Mesodermal cell (in vitro differentiated cells): ENCODE measurements at regions not wholly inside any gene's neighbourhood (a gene's known extent, or its start where the extent isn't known, plus 50 kb on each side); places are given as distances from the start of the nearest gene placed in this dataset.

Source experiments
- H3K27ac ChIP-seq: 2 replicates; pipeline ENCODE4 v1.7.0; 2013; ENCODE audit warnings: mild to moderate bottlenecking, low read depth, low read length, moderate library complexity; ENCODE audit not compliant: severe bottlenecking
- H3K36me3 ChIP-seq: 2 replicates; pipeline ENCODE4 v1.7.1; 2013; ENCODE audit warnings: mild to moderate bottlenecking, low read length, moderate library complexity; ENCODE audit not compliant: control insufficient read depth, insufficient read depth
- H3K4me1 ChIP-seq: one replicate; pipeline ENCODE4 v1.7.1; 2013; ENCODE audit warnings: mild to moderate bottlenecking, low read length; ENCODE audit not compliant: insufficient read depth, control insufficient read depth, poor library complexity, severe bottlenecking
- H3K4me3 ChIP-seq: 2 replicates; pipeline ENCODE4 v1.7.0; 2013; ENCODE audit warnings: low read length, control low read depth, mild to moderate bottlenecking; ENCODE audit not compliant: insufficient read depth, poor library complexity, severe bottlenecking; ENCODE audit errors: extremely low read depth
- H3K9me3 ChIP-seq: 2 replicates; pipeline ENCODE4 v1.7.1; 2013; ENCODE audit warnings: mild to moderate bottlenecking, low read length, moderate library complexity; ENCODE audit not compliant: control insufficient read depth
- WGBS, 2 experiments: methylation state at CpG; one replicate each; pipeline ENCODE4 v1.1.5; 2013; ENCODE audit warnings: missing lambda C conversion rate in 2 of 2; ENCODE audit not compliant: insufficient coverage in 2 of 2; 5-methylcytosine and 5-hydroxymethylcytosine counted together

DNA sequence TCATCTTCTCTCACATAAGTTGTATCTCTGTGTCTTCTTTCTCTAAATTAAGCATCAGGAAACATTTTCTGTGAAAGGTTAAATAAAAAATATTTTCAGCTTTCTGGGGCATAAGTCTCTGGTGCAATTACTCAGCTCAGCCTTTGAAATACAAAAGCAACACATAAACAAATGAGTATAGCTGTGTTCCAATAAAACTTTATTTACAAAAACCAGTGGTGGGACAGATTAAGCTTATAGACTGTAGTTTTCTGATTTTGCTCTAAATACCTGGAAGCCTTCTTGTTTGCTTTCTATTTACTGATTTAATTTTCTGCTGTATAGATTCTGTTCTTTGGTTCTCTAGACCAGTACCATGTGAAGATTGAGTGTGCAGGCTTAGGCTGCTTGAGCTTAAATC lies 655.1 kb downstream of the VRK1 start:
- Histone ChIP-seq H3K27ac (no peak overlapping the region), H3K4me1 (peaks cover 5% of the 10 kb centered on the region), H3K36me3 (no peaks in the 10 kb centered on the region), H3K9me3 (no peaks in the 10 kb centered on the region), H3K4me3 (no peak overlapping the region)

DNA sequence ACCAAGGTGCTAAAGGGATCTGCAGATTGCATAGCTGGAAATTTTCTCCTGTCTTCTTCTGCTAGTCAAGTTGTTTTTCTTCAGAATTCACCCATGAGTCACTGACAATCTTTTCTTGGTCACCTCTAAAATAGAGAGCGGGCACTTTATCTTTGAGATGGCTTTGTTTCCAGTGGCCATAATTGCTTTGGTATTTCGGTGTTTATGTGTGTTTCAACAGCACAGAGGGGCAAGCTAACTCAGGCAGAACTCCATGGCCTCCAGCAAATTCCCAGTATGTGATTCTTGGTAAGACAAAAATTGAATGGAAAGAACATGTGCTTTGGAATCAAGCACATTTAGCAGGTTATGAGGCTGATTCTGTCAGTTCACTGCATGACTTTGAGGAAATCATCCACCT lies 656.8 kb downstream of the VRK1 start:
- Histone ChIP-seq H3K27ac (no peak overlapping the region), H3K9me3 (no peaks in the 10 kb centered on the region), H3K4me3 (no peak overlapping the region), H3K36me3 (no peaks in the 10 kb centered on the region), H3K4me1 (peaks cover 13% of the 10 kb centered on the region)
- WGBS, 2 experiments: 94% methylated on average over 2 of the region's 2 CpGs; no CpG with 5 or more reads in 1 of the 2 experiments

DNA sequence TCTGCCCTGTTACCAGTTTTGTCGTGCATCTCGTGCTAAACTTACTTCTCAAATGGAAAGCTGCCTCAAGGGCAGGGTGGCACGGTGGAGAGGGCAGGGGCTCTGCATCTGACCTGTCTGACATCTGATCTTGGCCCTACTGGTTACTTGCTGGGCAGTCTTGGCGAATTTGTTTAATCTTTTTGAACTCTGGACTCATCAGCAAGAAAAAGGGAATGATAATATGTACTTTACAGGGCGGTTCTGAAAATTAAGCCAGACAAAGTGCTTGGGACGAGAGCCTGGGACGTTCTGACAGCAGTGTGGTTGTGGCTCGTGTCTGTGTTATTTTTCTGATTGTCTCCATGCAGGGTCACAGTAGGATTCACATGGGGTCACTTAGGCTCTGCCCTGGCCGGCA lies 659.3 kb downstream of the VRK1 start:
- no peaks in the 10 kb centered on the region for H3K36me3 ChIP-seq
- 85 to 90% methylated on average over 7 to 8 of the region's 9 CpGs for WGBS, 2 experiments
- H3K27ac ChIP-seq: peak overlapping the region; percentile 5

DNA sequence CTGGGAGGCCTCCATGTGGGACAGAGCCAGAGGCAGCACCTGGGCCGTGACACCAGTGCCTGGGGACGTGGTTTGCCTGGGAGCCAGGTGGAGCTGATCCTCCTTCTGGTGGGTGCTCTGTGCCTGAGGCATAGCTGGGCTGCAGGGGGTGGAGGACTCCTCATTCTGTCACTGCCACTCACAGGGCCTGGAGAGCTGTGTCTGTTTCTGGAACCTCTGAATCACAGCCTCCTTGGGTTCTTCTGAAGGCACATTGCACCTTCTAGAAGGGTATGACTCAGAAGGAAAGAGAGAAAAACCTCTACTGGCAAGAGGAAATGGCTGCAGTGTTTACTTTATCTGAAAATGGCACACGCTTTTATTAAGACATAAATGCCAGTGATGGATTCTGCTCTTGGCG lies 659.8 kb downstream of the VRK1 start:
- H3K27ac ChIP-seq: peak overlapping the region; percentile 5
- no peaks in the 10 kb centered on the region for H3K9me3 ChIP-seq
- WGBS, 2 experiments: 64 to 86% methylated on average over 2 to 4 of the region's 4 CpGs
- H3K4me3 ChIP-seq: no peak overlapping the region
- H3K4me1 ChIP-seq: peaks cover 13% of the 10 kb centered on the region
- no peaks in the 10 kb centered on the region for H3K36me3 ChIP-seq

More for the DNA sequence above, 659.3 kb downstream of the VRK1 start:
- no peak overlapping the region for H3K4me3 ChIP-seq
- H3K9me3 ChIP-seq: no peaks in the 10 kb centered on the region
- peaks cover 13% of the 10 kb centered on the region for H3K4me1 ChIP-seq

DNA sequence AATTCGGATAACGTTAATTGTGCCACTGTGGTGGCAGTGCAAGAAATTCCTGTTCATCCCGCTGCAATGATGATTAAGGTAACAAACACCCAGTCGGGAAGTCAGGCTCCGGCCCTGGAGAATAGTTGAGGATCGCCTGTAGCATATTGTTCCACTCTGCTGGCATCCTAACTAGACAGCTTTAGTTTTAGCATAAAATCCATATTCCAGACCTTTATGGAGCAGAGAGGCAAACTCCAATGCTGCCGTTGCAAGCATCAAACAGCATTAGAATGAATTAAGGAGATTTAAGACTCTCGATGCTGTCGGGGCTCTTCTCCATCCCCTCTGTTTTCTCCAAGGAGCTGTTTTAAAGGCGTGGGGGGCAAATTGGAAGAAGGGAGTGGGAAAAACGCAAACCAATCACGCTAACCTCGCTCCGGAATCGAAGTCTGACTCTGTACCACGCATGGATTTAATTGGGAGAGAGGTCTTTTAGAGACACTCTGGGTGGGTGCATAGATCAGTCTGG lies 660.4 kb downstream of the VRK1 start:
- Histone ChIP-seq H3K9me3 (no peaks in the 10 kb centered on the region), H3K4me1 (peaks cover 13% of the 10 kb centered on the region), H3K27ac (no peak overlapping the region), H3K36me3 (no peaks in the 10 kb centered on the region), H3K4me3 (no peak overlapping the region)
- WGBS, 2 experiments: 89 to 90% methylated on average over 13 to 16 of the region's 16 CpGs

DNA sequence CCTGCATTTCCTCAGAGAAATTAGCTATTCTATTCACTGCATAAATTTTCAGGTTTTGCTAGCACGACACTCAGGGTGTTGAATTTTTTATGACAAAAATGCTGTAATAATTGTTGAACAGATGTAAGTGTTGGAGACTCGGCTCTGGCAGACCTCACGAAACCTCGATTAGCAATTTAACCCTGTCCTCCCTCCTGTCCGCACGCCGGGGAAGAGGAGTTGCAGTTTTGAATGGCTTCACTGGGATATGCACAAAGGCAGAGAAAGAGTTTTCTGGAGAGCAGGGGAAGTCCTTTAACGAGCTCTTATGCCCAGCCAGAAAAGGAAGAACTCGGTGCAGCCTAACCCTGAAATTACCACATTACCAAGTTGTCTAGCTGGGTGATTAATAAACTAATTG lies 661.1 kb downstream of the VRK1 start:
- Histone ChIP-seq H3K4me3 (peak overlapping the region; percentile 12), H3K9me3 (no peaks in the 10 kb centered on the region), H3K27ac (no peak overlapping the region), H3K36me3 (no peaks in the 10 kb centered on the region), H3K4me1 (peaks cover 13% of the 10 kb centered on the region)
- 40% methylated on average over 3 of the region's 9 CpGs; no CpG with 5 or more reads in 1 of the 2 experiments for WGBS, 2 experiments

DNA sequence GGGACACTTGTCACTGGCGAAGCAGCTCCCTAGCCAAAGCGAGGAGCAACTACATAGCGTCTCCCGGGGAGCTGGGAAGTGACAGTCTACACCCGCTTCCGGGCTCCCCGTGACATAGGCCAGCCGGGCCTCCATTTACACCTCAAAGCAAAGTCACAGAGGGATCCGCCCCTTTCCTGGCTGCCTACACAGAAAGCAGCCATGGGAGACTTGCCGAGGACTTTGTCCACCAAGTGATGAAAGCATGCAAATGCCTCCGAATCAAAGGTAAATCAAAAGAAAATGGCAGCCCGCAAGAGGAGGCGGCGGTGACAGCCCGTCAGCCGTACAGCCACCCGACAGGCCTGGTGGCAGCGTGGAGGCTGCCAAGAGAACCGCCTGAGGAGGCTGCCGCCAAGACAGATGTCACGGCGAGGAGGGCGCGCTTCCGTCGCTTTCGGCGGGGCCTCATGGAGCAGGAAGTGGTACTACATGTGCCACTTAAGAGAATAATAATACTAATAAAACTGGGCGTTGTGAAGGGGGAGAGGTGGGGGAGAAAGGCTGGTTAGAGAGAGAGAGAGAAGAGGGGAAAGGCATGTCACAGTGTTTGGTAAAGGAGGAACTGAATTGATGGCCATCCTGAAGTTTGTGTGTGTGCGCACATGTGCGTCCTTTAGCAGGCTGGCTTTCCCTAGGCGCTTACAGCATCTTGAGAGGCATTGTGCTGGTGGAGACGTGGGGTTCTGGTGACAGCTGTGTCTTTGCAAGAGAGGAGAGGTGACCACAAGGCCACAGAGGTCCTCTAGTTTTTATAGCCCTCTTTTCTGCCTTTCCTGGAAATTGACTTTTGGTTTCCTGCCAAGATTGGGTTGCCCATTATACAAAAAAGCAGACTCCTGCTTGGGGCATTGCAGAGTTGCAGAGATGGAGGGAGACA lies 661.7 kb downstream of the VRK1 start:
- Histone ChIP-seq H3K4me1 (peaks cover 13% of the 10 kb centered on the region), H3K4me3 (peak overlapping the region; percentile 12), H3K36me3 (no peaks in the 10 kb centered on the region), H3K27ac (no peak overlapping the region), H3K9me3 (no peaks in the 10 kb centered on the region)
- WGBS, 2 experiments: 21 to 24% methylated on average over 21 to 23 of the region's 33 CpGs

DNA sequence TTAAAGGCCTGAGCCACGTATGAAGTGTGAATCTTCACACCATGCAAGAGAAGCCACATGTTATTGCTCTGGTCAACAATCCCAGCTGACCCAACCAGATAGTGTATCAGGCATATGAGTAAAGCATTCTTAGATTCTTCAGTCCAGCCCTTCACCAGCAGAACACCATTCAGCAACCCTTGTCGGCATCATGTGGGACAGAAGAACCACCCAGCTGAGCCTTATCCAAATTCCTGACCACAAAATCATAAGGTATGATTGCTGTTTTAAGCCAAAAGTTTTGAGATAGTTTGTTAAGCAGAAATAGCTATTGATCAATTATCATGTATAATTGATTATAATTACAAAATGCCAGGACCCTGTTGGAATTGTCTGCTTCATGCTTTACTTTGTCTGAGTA lies 664.9 kb downstream of the VRK1 start:
- no peaks in the 10 kb centered on the region for H3K36me3 ChIP-seq
- no peak overlapping the region for H3K27ac ChIP-seq
- WGBS, 2 experiments: 88 to 100% methylated on average over 1 of the region's 2 CpGs
- H3K4me1 ChIP-seq: peaks cover 10% of the 10 kb centered on the region
- no peaks in the 10 kb centered on the region for H3K9me3 ChIP-seq
- H3K4me3 ChIP-seq: no peak overlapping the region

DNA sequence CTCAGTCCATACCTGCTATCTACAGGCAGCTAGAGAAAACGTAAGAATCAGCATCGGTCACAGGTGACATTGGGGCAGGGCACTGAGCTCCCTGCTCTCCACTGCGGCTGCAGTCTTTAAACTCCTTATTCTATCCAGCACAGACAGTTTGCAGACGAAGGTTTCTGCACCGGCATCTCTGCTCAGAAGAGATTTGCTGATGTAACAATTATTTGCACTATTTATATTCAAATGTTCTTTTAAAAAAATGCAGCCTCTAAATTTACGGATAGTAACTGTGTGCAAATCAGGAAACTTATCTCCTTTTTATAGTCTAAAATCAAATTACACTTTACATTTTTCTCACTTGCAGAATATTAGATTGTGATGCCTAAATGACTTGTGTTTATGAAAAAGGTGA lies 671.0 kb downstream of the VRK1 start:
- Histone ChIP-seq H3K36me3 (no peaks in the 10 kb centered on the region), H3K27ac (no peak overlapping the region), H3K4me1 (no peaks in the 10 kb centered on the region), H3K4me3 (no peak overlapping the region), H3K9me3 (no peaks in the 10 kb centered on the region)
- 89 to 94% methylated on average over 2 to 3 of the region's 6 CpGs for WGBS, 2 experiments

DNA sequence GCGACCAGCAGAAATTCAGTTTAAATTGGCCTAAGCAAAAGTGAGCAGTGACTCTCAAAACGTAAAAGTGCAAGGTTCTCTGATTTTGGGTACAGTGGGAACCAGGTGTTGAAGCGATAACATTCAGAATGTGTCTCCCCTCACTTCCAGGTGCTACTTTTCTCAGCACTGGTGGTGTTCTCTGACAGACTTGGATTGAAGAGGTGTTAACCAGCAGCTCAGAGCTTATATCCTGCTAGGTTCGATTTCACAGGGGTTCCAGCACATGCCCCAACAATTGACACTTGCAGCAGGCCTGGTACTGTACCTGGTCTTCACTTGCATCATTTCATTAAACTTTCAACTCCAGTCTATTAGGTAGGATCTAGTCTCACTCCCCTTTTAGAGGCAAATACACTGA lies 680.2 kb downstream of the VRK1 start:
- no peaks in the 10 kb centered on the region for H3K9me3 ChIP-seq
- no peaks in the 10 kb centered on the region for H3K4me1 ChIP-seq
- H3K27ac ChIP-seq: no peak overlapping the region
- no peaks in the 10 kb centered on the region for H3K36me3 ChIP-seq
- no peak overlapping the region for H3K4me3 ChIP-seq
- 83 to 91% methylated on average over 3 of the region's 4 CpGs for WGBS, 2 experiments

DNA sequence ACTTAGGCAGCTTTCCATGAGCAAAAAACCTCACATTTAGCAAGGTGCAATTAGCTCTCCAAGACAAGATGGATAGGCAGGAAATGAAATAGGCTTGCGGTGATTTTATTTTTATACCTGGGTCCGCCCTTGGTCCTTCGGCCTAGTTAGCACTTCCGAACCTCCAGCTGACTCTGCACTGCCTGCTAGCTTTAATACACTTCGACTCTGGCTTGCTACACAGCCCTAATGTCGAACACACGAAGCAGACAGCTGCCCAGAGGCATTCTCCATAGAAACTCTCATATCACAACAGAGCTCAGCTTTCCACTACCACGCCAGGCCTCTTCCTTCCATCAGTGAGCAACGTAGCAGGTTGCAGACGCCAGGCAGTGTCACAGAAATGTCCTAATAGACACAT lies 688.0 kb downstream of the VRK1 start:
- H3K27ac ChIP-seq: no peak overlapping the region
- no peaks in the 10 kb centered on the region for H3K9me3 ChIP-seq
- no peaks in the 10 kb centered on the region for H3K4me1 ChIP-seq
- no peaks in the 10 kb centered on the region for H3K36me3 ChIP-seq
- no peak overlapping the region for H3K4me3 ChIP-seq
- 91% methylated on average over 7 to 9 of the region's 10 CpGs for WGBS, 2 experiments
